ENCODE measurements at regions not wholly inside any gene's neighbourhood (a gene's known extent, or its start where the extent isn't known, plus 50 kb on each side); places are given as distances from the start of the nearest gene placed in this dataset.

DNA sequence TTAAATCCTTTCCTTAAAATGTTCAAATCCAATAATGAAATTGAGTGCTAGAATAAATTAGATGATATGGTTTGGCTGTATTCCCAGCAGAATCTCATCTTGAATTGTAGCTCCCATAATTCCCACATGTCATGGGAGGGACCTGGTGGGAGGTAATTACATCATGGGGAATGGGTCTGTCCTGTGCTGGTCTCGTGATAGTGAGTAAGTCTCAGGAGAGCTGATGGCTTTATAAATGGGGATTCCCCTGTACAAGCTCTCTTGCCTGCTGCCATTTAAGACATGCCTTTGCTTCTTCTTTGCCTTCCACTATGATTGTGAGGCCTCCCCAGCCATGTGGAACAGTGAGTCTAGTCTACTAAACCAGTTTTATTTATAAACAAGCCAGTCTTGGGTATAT is 508.5 kb downstream of the ETNK1 start:
- TF ChIP-seq PHF8 (IDR thresholded peaks at IDR 0.05; ENCODE audit: borderline replicate concordance, low read depth) (no peak), SMC3 (IDR thresholded peaks at IDR 0.05) (no peak), JUN (IDR thresholded peaks at IDR 0.05) (no peak), POLR2A (IDR thresholded peaks at IDR 0.05; ENCODE audit: low read length) (no peak)
- TF ChIP-seq, protein P1, sequence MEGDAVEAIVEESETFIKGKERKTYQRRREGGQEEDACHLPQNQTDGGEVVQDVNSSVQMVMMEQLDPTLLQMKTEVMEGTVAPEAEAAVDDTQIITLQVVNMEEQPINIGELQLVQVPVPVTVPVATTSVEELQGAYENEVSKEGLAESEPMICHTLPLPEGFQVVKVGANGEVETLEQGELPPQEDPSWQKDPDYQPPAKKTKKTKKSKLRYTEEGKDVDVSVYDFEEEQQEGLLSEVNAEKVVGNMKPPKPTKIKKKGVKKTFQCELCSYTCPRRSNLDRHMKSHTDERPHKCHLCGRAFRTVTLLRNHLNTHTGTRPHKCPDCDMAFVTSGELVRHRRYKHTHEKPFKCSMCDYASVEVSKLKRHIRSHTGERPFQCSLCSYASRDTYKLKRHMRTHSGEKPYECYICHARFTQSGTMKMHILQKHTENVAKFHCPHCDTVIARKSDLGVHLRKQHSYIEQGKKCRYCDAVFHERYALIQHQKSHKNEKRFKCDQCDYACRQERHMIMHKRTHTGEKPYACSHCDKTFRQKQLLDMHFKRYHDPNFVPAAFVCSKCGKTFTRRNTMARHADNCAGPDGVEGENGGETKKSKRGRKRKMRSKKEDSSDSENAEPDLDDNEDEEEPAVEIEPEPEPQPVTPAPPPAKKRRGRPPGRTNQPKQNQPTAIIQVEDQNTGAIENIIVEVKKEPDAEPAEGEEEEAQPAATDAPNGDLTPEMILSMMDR (IDR thresholded peaks at IDR 0.05) = no peak
- TF ChIP-seq, protein P2, sequence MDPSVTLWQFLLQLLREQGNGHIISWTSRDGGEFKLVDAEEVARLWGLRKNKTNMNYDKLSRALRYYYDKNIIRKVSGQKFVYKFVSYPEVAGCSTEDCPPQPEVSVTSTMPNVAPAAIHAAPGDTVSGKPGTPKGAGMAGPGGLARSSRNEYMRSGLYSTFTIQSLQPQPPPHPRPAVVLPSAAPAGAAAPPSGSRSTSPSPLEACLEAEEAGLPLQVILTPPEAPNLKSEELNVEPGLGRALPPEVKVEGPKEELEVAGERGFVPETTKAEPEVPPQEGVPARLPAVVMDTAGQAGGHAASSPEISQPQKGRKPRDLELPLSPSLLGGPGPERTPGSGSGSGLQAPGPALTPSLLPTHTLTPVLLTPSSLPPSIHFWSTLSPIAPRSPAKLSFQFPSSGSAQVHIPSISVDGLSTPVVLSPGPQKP (IDR thresholded peaks at IDR 0.05; ENCODE audit: low read depth, low read length) = no peak

All from A549 (cell line).